ENCODE measurements at regions not wholly inside any gene's neighbourhood (a gene's known extent, or its start where the extent isn't known, plus 50 kb on each side); places are given as distances from the start of the nearest gene placed in this dataset.

GRCh38 chr4:178633263-178633662 lies 1191.0 kb upstream of the AGA start:
- no peak for DNase-seq

GRCh38 chr4:178664621-178665020 lies 1222.4 kb upstream of the AGA start:
- no peak for DNase-seq

- no peak for DNase-seq
Measured at GRCh38 chr4:178665916-178666315, 1223.7 kb upstream of the AGA start.

- no peak for DNase-seq
Measured at GRCh38 chr4:178671766-178672165, 1229.5 kb upstream of the AGA start.

- no peak for DNase-seq
Measured at GRCh38 chr4:178672512-178672911, 1230.3 kb upstream of the AGA start.

- DNase-seq, result no peak
Measured at GRCh38 chr4:178681871-178682270, 1239.6 kb upstream of the AGA start.

- DNase-seq, result no peak
Measured at GRCh38 chr4:178689926-178690325, 1247.7 kb upstream of the AGA start.

- no peak for DNase-seq
Measured at GRCh38 chr4:178693816-178694215, 1251.6 kb upstream of the AGA start.

- no peak for DNase-seq
Measured at GRCh38 chr4:178696515-178696914, 1254.3 kb upstream of the AGA start.

GRCh38 chr4:178712486-178712885 lies 1270.2 kb upstream of the AGA start:
- DNase-seq, result no peak

- no peak for DNase-seq
Measured at GRCh38 chr4:178738026-178738425, 1295.8 kb upstream of the AGA start.

GRCh38 chr4:178745203-178745602 lies 1303.0 kb upstream of the AGA start:
- no peak for DNase-seq

GRCh38 chr4:178752954-178753525 lies 1310.8 kb upstream of the AGA start:
- no peak for DNase-seq

- no peak for DNase-seq
Measured at GRCh38 chr4:178778496-178778895, 1336.3 kb upstream of the AGA start.

- DNase-seq, result no peak
Measured at GRCh38 chr4:178781779-178782178, 1339.5 kb upstream of the AGA start.

GRCh38 chr4:178784491-178784890 lies 1342.3 kb upstream of the AGA start:
- no peak for DNase-seq

- DNase-seq, result no peak
Measured at GRCh38 chr4:178789279-178789678, 1347.0 kb upstream of the AGA start.

- DNase-seq, result no peak
Measured at GRCh38 chr4:178799204-178799603, 1357.0 kb upstream of the AGA start.

- no peak for DNase-seq
Measured at GRCh38 chr4:178808106-178808505, 1365.9 kb upstream of the AGA start.

- no peak for DNase-seq
Measured at GRCh38 chr4:178809921-178810320, 1367.7 kb upstream of the AGA start.

GRCh38 chr4:178811356-178811755 lies 1369.1 kb upstream of the AGA start:
- no peak for DNase-seq

GRCh38 chr4:178812866-178813265 lies 1370.6 kb upstream of the AGA start:
- no peak for DNase-seq

- no peak for DNase-seq
Measured at GRCh38 chr4:178814908-178815307, 1372.7 kb upstream of the AGA start.

- no peak for DNase-seq
Measured at GRCh38 chr4:178823673-178824295, 1381.5 kb upstream of the AGA start.

GRCh38 chr4:178836865-178837264 lies 1394.6 kb upstream of the AGA start:
- DNase-seq, result no peak

Measured in NCI-H226 (cell line).